ENCODE measurements at regions not wholly inside any gene's neighbourhood (a gene's known extent, or its start where the extent isn't known, plus 50 kb on each side); places are given as distances from the start of the nearest gene placed in this dataset.
"Not testable (repeated sequence)": the region's sequence is repeated elsewhere in the genome, so short reads cannot be mapped to it uniquely, and the experiment has no call there.

- Mint-ChIP-seq H3K27ac (no peak overlapping the region), H3K4me1 (ENCODE audit: low read depth) (no peaks in the 10 kb centered on the region), H3K36me3 (ENCODE audit: low read depth) (no peaks in the 10 kb centered on the region), H3K9me3 (peaks cover 2% of the 10 kb centered on the region), H3K27me3 (no peaks in the 10 kb centered on the region), H3K4me3 (no peak overlapping the region)
- ChIA-PET POLR2A (no interaction called here), CTCF (no interaction called here)
- DNase-seq (no peak), ATAC-seq (no peak)
- TF ChIP-seq, protein P1, sequence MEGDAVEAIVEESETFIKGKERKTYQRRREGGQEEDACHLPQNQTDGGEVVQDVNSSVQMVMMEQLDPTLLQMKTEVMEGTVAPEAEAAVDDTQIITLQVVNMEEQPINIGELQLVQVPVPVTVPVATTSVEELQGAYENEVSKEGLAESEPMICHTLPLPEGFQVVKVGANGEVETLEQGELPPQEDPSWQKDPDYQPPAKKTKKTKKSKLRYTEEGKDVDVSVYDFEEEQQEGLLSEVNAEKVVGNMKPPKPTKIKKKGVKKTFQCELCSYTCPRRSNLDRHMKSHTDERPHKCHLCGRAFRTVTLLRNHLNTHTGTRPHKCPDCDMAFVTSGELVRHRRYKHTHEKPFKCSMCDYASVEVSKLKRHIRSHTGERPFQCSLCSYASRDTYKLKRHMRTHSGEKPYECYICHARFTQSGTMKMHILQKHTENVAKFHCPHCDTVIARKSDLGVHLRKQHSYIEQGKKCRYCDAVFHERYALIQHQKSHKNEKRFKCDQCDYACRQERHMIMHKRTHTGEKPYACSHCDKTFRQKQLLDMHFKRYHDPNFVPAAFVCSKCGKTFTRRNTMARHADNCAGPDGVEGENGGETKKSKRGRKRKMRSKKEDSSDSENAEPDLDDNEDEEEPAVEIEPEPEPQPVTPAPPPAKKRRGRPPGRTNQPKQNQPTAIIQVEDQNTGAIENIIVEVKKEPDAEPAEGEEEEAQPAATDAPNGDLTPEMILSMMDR (IDR thresholded peaks at IDR 0.05), result no peak
- intact Hi-C loops (cut with micrococcal nuclease), result no loop called here
Measured at GRCh38 chr4:30553151-30553550, 167.0 kb upstream of the PCDH7 start.

GRCh38 chr4:30553706-30554105 is 166.5 kb upstream of the PCDH7 start:
- Mint-ChIP-seq H3K4me1 (ENCODE audit: low read depth) (no peaks in the 10 kb centered on the region), H3K27me3 (no peaks in the 10 kb centered on the region), H3K36me3 (ENCODE audit: low read depth) (no peaks in the 10 kb centered on the region), H3K4me3 (no peak overlapping the region), H3K9me3 (peaks cover 2% of the 10 kb centered on the region), H3K27ac (no peak overlapping the region)
- DNase-seq (no peak), ATAC-seq (no peak)
- intact Hi-C loops (cut with micrococcal nuclease), result no loop called here
- TF ChIP-seq, protein P1 (IDR thresholded peaks at IDR 0.05), result no peak
- ChIA-PET CTCF (no interaction called here), POLR2A (no interaction called here)

GRCh38 chr4:30555775-30556174 is 164.4 kb upstream of the PCDH7 start:
- peaks cover 16% of the 10 kb centered on the region for H3K9me3 Mint-ChIP-seq
- no peak for ATAC-seq
- no peak overlapping the region for H3K27ac Mint-ChIP-seq
- POLR2A ChIA-PET, result no interaction called here
- H3K27me3 Mint-ChIP-seq, result no peaks in the 10 kb centered on the region
- CTCF ChIA-PET, result no interaction called here
- intact Hi-C loops (cut with micrococcal nuclease), result no loop called here
- no peaks in the 10 kb centered on the region for H3K36me3 Mint-ChIP-seq (ENCODE audit: low read depth)
- TF ChIP-seq, protein P1 (IDR thresholded peaks at IDR 0.05), result no peak
- no peaks in the 10 kb centered on the region for H3K4me1 Mint-ChIP-seq (ENCODE audit: low read depth)
- no peak for DNase-seq
- H3K4me3 Mint-ChIP-seq, result no peak overlapping the region

DNA sequence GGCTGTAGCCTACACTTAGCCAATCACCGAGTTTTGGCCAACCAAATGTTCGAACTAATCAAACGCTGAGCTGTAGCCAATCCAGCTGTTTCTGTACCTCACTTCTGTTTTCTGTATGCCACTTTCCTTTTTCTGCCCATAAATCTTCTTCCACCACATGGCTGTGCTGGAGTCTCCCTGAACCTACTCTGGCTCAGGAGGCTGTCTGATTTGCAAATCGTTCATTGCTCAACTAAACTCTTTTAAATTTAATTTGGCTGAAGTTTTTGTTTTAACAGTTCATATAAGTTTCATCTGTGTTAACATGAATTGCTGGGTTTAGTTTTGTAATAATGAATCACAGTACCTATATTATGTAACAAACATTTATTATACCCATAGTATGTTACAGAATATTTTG is 160.7 kb upstream of the PCDH7 start:
- Mint-ChIP-seq H3K4me1 (ENCODE audit: low read depth) (no peaks in the 10 kb centered on the region), H3K27me3 (no peaks in the 10 kb centered on the region), H3K27ac (no peak overlapping the region), H3K36me3 (ENCODE audit: low read depth) (no peaks in the 10 kb centered on the region), H3K9me3 (peaks cover 16% of the 10 kb centered on the region), H3K4me3 (no peak overlapping the region)
- ATAC-seq (no peak), DNase-seq (no peak)
- ChIA-PET POLR2A (no interaction called here), CTCF (no interaction called here)
- TF ChIP-seq, protein P1 (IDR thresholded peaks at IDR 0.05), result no peak
- intact Hi-C loops (cut with micrococcal nuclease), result no loop called here

DNA sequence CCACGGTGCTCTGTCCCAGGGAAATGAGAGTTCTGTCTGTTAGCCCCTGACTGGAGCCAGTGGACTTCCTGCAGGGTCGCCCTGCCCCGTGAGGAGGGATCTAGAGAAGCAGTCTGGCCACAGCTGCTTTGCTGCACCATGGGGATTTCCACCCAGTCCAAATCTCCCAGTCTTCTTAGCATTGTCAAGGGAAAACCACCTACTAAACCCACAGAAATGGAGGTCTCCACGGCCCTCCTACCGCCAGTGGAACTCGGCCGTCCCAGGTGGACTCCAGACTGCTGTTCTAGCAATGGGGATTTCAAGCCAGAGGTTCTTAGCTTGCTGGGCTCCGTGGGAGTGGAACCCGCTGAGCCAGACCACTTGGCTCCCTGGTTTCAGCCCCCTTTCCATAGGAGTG is 133.3 kb upstream of the PCDH7 start:
- Mint-ChIP-seq H3K27me3 (no peaks in the 10 kb centered on the region), H3K9me3 (peaks cover 7% of the 10 kb centered on the region), H3K27ac (no peak overlapping the region), H3K4me1 (ENCODE audit: low read depth) (no peaks in the 10 kb centered on the region), H3K4me3 (no peak overlapping the region), H3K36me3 (ENCODE audit: low read depth) (no peaks in the 10 kb centered on the region)
- intact Hi-C loops (cut with micrococcal nuclease), result no loop called here
- ATAC-seq (no peak), DNase-seq (no peak)
- CTCF ChIA-PET, result no interaction called here
- TF ChIP-seq, protein P1 (IDR thresholded peaks at IDR 0.05), result no peak
- POLR2A ChIA-PET, result no interaction called here

- H3K4me3 Mint-ChIP-seq; H3K9me3 Mint-ChIP-seq; H3K36me3 Mint-ChIP-seq (ENCODE audit: low read depth); CTCF ChIA-PET; H3K27me3 Mint-ChIP-seq; H3K27ac Mint-ChIP-seq; ATAC-seq; H3K4me1 Mint-ChIP-seq (ENCODE audit: low read depth); DNase-seq; intact Hi-C loops (cut with micrococcal nuclease); POLR2A ChIA-PET: not testable (repeated sequence)
Measured at GRCh38 chr4:30589669-30590068, 130.5 kb upstream of the PCDH7 start.

All from activated CD8-positive, alpha-beta T cell treated with anti-CD3 and anti-CD28 coated beads for 36 hours (primary cell).